SH-SY5Y (cell line): ENCODE measurements at regions not wholly inside any gene's neighbourhood (a gene's known extent, or its start where the extent isn't known, plus 50 kb on each side); places are given as distances from the start of the nearest gene placed in this dataset.

Experiments used
- GATA2 ChIP-seq: IDR thresholded peaks from 2 replicates; pipeline ENCODE4 v1.6.1; 2011; ENCODE audit warnings: mild to moderate bottlenecking, low read depth, low read length
- GATA3 ChIP-seq: IDR thresholded peaks from 2 replicates; pipeline ENCODE4 v1.6.1; 2011; ENCODE audit warnings: low read depth, mild to moderate bottlenecking, low read length, moderate library complexity

DNA sequence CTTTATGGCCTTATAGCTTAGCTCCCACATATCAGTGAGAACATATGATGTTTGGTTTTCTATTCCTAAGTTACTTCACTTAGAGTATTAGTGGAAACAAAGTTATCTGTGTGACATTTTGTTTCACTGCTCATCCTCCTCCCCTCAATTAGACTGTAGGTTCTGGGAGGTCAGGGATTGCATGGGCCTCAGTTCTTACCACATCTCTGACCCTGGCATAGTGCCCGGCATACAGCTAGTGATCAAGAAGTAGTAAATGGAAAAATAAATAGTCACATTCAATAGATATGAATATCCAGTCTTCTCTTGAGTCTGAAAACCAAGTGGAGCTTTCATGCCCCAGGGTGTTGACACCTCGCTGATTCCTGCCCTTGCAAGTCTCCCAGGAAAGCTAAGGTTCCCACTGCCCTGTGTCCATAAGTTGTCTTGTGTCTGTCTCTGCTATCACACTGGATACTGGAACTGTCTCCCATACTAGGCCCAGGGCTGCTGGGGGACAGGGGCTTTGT, 249.5 kb upstream of the TSHZ3 start:
- TF ChIP-seq GATA3: no peak
- TF ChIP-seq GATA2: no peak

DNA sequence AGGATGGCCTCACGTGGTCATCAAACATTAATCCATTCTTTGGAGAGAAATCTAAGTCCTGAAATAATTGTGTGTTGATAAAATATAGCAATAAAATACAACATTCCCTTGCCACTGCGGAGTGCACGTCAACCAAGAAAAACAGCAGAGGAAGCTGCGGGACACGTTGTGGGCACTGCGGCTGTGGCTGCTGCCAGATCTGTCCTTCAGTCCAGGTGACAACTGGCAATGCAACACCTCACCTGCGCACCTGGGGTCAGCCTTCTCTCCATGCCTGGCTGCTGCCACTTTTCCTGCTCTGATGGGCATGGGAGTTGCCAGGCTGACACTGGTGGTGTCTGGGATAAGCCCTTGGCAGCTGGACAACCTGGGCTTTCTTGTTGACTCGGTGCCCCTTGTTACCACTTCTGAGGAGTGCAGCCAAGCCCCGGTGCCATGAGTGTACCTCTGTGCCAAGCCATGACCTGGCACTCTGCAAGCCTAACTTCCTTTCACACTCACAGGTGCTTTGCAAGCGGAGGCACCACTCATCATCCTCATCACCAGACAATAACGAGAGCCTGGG, 251.6 kb upstream of the TSHZ3 start:
- TF ChIP-seq GATA2: no peak
- TF ChIP-seq GATA3: no peak

DNA sequence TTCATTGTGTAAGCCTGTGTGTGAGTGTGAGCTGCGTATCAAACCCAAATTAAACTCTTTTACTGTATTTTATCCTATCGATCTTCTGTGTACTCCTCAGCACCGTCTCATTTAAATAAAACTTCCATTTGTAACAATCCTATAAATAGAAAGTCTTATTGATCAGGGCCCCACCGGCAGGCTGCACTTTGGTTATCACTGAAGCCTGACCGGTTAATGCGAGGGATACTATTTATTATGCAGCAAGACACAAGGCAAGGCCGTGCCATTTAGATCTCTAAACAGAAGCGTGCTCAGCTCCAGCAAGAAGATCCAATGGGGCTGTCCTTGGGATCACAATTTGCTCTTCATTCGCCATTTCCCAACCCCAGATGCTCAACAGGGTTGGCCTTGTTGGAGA, 252.6 kb upstream of the TSHZ3 start:
- no peak for TF ChIP-seq GATA2
- no peak for TF ChIP-seq GATA3

DNA sequence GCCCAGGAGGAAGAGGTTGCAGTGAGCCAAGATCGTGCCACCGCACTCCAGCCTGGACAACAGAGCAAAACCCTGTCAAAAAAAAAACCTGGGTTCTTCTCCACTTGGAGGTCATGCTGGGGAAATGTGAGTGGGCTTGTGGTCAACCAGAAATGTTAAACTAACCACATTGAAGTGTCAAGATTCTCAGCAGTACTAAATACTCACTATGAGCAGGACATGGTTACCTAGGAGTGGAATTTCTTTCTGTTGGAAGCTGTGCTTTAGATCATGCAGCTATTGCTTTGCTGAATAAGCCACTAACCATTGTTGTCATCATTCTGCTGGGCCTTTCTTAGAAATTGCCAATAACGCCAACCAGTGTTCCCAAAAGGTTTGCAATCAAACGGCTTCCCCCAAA, 253.3 kb upstream of the TSHZ3 start:
- TF ChIP-seq GATA2 (no peak), GATA3 (no peak)

DNA sequence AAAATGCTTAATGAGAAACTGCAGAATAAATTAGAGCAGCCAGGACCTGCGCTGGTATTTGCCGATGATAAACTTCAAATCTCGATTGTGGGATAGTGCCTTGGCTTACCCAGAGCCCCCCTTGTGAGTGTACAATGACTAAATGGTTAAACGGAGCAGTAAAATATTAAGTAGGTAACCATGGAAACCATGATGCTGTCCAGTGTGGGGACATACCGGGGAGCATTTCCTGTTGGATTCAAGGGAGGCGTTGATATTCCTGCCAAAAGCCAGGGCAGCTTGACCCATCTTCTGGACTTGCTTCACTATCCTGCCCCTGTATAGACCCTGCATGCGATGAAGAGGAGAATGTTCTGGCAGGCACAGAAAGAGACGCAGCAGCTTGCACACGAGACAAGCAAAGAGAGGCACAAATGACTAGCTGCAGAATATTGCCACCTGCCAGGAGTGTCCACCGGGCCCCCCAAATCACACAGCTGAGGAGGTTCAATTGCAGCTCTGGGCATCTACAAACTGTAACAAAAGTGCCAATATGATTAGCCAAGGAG, 255.3 kb upstream of the TSHZ3 start:
- TF ChIP-seq GATA2 (no peak), GATA3 (no peak)

DNA sequence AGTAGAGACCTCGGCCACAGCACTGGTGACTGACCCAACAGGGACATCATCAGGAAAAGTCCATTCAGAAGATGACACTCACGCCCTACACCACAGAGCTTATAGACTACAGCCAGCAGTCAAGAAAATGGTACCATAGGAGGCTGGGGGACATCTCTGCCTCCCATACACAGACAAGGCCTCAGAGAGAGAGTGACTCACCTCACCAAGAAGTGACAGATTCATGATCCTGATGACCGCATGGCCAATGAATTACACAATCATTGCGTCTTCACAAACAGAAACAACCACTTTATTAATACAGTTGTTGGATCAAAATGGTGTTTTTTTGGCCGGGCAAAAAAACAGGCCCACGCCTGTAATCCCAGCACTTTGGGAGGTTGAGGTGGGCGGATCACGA, 260.8 kb upstream of the TSHZ3 start:
- TF ChIP-seq GATA3 (no peak), GATA2 (no peak)

DNA sequence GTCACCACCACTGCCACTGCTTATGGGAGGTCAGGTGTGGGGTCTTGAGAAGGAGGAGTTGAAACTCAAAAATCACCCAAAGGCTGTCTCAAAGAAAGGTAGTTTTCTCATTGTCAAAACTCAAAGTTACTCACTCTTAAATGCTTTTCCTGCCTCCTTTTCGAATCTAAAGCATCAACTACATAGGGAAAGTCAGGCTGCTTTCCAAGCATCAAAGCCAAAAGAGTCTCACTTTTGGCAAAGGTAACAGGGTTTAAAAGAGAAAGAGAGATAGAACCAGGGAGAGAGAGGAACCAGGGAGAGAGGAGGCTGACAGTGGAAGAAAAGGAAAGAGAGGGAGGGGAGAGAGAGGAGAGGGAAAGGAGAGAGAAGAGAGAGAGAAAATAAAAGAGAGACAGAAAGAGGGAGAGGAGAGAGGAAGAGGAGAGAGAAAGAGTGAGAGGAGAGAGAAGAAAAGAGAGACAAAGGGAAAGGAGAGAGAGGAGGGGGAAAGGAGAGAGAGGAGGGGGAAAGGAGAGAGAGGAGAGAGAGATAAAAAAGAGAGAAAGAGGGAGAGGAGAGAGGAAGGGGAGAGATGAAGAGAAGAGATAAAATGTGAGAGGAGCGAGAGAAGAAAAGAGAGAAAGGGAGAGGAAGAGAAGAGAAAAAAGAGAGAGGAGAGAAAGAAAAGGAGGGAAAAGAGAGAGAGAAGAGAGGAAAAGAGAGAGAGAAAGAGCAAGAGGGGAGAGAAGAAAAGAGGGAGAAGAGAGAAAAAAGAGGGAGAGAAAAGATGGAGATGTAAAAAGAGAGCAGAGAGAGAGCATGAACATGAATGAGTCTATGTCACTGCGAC, 262.0 kb upstream of the TSHZ3 start:
- TF ChIP-seq GATA3: no peak

DNA sequence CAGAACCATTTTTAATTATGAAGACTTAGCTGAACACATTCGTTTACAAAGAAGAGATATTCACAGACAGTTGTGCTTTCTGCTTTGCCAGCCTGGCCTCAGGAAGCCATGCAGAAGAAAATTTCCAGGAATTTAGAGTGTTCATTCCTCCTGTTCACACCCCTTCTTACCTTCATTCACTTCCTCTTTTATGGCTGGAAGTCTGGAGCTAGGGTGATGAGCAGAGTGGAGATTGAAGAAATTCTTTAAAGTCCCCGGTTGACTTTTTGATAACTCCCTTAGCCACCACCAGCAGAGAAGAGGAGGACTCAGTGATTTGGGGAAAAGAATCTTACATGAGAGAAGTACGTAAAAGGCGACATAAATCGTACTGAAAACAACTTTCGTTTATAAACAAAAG, 263.6 kb upstream of the TSHZ3 start:
- TF ChIP-seq GATA3: no peak
- no peak for TF ChIP-seq GATA2

DNA sequence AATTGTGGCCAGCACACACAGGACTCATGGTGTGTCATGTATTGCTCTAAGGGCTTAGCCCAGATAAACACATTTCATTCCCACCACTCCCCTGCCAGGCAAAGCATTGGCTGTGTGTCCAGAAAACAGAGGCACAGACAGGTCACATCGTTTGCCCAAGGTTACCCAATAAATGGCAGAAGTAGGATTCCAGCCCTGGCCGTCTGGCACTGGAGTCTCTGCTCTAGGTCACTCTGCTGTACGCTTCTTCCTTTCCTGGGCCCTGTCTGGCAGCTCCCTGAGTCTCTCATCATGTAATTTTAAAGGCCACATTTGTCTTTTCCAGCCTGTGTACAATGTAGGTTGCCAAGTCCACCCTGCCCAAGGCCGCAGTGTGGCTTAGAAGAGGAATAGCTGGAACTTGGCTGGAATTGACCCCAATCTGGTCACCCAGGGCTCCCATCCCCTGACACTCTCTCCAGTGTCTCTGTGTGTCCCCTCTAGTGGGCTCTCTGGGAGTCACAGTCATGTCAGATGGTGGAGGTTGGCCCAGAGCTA, 264.5 kb upstream of the TSHZ3 start:
- no peak for TF ChIP-seq GATA3
- no peak for TF ChIP-seq GATA2

DNA sequence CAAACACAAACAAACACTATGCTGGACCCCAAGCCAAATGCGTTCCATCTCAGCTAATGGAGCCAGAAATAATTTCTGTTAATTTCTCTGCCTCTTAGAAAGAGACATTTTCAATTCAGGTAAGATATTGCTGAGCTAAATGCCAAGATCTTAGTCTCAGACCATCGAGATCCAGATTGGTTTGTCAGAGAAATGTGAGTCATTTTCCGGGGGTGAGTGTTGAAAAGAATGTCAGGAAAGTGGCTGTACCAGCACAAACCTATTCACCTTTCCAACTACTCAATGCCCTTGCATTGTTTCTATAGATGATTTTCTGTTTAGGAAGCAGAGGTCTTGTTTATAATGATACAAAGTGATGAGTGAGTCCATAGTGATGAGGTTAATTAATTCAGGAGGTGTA, 266.8 kb upstream of the TSHZ3 start:
- TF ChIP-seq GATA2 (no peak), GATA3 (no peak)

DNA sequence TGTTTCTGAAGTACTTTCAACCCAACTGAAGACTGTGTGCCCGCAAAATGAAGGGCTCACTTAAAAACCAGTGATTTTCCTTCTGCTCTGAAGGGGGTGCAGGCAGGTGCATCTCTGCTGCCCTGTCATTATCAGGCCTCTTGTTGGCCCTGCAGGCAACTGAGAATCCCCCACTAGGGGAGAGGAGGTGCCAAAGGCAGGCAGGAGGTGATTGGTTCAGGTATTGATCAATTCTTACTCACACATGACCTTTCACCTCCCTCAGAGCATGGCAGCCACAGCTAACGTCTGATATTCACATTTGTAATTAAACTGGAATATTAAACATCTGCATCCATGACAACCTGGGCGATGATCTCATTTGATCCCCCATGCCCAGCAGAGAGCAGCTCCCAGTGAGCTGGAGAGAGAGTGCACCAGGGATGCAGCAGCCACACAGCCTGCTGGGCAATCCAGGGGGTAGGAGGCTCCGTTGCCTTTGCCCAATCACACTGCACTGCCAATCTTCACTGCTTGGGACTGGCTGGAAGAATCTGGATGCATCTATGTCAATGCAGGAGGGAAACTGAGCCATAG, 267.9 kb upstream of the TSHZ3 start:
- TF ChIP-seq GATA3 (no peak), GATA2 (no peak)

DNA sequence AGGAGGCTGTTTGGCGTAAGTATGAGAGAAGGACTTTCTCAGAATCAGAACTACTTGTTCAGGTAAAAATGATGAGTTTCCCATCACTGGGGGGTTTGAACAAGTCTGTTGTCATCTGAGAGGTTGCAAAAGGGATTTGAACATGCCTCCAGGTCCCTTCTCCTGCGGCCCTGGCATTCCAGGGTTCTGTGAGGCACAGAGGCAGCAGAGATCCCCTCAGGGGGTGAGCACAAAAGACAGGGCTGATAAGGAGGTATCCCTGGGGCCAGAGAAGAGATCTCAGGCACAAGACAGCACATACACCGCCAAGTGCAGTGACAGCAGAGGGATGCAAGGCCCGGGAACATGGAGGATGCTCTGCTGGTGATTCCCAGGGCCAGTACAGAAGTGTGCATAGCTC, 275.8 kb upstream of the TSHZ3 start:
- TF ChIP-seq GATA3: no peak
- no peak for TF ChIP-seq GATA2

DNA sequence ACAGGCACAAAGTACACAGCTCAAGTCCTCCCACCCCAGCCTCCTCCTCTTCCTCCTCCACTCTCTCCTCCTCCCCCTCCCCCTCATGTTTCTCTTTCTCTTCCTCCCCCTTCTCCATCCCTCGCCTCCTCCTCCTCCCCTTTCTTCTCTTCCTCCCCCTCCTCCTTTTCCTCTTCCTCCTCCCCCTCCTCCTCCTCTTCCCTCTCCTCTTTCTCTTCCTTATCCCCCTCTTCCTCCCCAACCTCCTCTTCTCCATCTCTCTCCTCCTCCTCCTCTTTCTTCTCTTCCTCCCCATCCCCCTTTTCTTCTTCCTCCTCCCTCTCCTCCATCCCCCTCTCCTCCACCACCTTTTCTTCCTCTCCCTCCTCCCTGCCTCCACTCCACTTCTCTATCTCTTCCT, 276.3 kb upstream of the TSHZ3 start:
- TF ChIP-seq GATA3 (no peak), GATA2 (no peak)

DNA sequence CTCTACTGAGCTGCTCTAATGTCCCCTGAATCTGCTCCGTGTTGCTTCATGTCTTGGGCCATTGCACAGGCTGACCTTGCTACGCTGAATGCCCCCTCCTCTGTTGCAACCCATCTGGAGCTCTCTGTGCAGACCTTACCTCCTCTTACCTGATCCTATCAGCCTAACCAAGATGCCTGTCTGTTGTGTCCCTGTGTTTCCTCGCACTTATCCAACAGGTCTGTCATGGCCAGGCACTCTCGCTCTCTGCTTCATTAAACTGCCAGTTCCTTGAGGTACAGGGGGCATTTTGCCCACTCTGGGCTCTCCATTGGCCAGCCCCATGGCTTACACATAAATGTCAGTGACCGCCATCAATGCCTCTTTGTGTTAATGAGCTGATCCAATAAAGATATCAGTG, 277.7 kb upstream of the TSHZ3 start:
- TF ChIP-seq GATA3: no peak
- no peak for TF ChIP-seq GATA2
